ENCODE measurements at regions not wholly inside any gene's neighbourhood (a gene's known extent, or its start where the extent isn't known, plus 50 kb on each side); places are given as distances from the start of the nearest gene placed in this dataset.

DNA sequence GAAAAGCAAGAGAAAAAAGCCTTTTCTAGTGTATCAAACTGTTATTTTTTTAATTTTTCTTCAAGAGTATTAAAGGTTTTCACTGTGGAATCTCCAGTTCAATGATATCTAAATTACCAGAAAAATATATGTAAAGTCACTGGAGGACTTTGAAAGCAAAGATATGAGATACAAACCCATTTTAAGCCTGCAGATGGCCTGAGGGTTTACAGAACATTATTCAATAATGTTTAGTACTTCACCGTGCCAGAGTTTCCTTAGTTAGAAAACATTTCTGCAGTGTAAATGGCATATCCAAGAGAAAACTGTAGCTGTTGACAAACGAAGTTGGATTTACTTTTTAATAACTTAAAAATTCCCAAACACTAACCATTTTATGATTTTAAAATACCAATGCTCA is 529.4 kb upstream of the AGTR1 start:
- TF ChIP-seq, protein P1, sequence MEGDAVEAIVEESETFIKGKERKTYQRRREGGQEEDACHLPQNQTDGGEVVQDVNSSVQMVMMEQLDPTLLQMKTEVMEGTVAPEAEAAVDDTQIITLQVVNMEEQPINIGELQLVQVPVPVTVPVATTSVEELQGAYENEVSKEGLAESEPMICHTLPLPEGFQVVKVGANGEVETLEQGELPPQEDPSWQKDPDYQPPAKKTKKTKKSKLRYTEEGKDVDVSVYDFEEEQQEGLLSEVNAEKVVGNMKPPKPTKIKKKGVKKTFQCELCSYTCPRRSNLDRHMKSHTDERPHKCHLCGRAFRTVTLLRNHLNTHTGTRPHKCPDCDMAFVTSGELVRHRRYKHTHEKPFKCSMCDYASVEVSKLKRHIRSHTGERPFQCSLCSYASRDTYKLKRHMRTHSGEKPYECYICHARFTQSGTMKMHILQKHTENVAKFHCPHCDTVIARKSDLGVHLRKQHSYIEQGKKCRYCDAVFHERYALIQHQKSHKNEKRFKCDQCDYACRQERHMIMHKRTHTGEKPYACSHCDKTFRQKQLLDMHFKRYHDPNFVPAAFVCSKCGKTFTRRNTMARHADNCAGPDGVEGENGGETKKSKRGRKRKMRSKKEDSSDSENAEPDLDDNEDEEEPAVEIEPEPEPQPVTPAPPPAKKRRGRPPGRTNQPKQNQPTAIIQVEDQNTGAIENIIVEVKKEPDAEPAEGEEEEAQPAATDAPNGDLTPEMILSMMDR (IDR thresholded peaks at IDR 0.05) = no peak
- no peak for TF ChIP-seq POLR2A (IDR thresholded peaks at IDR 0.05)
